ACC112 (cell line): ENCODE measurements at regions not wholly inside any gene's neighbourhood (a gene's known extent, or its start where the extent isn't known, plus 50 kb on each side); places are given as distances from the start of the nearest gene placed in this dataset.
A peak's percentile ranks its signal among the peaks of the same experiment; 100 is the strongest.
"Not testable (repeated sequence)": the region's sequence is repeated elsewhere in the genome, so short reads cannot be mapped to it uniquely, and the experiment has no call there.

Experiments used
- H2AFZ ChIP-seq: fragments of 200-600 bp; sonication (generic); one replicate; pipeline ENCODE4 v1.6.0; 2017; ENCODE audit warnings: antibody characterized with exemption, low read length; ENCODE audit not compliant: unreplicated experiment
- H3K27ac ChIP-seq: fragments of 200-600 bp; sonication (generic); 2 replicates; pipeline ENCODE4 v1.5.1; 2014; ENCODE audit warnings: low read depth, mild to moderate bottlenecking, antibody characterized with exemption, low read length, moderate library complexity
- H3K27me3 ChIP-seq: fragments of 200-600 bp; sonication (generic); 2 replicates; pipeline ENCODE4 v1.6.1; 2014; ENCODE audit warnings: mild to moderate bottlenecking, antibody characterized with exemption, low read length, moderate library complexity, mixed read lengths; ENCODE audit not compliant: insufficient read depth
- H3K36me3 ChIP-seq: fragments of 200-600 bp; sonication (generic); 2 replicates; pipeline ENCODE4 v1.6.1; 2016; ENCODE audit warnings: mild to moderate bottlenecking, antibody characterized with exemption, low read length, moderate library complexity, mixed read lengths; ENCODE audit not compliant: insufficient read depth
- H3K4me1 ChIP-seq: fragments of 200-600 bp; sonication (generic); one replicate; pipeline ENCODE4 v1.6.1; 2016; ENCODE audit warnings: low read length, mixed read lengths; ENCODE audit not compliant: insufficient read depth, unreplicated experiment, control insufficient read depth
- H3K4me3 ChIP-seq: fragments of 200-600 bp; sonication (generic); 2 replicates; pipeline ENCODE4 v1.5.1; 2014; ENCODE audit warnings: mild to moderate bottlenecking, low read depth, low read length
- H3K79me2 ChIP-seq: fragments of 200-600 bp; sonication (generic); one replicate; pipeline ENCODE4 v1.6.0; 2016; ENCODE audit warnings: low read length; ENCODE audit not compliant: control insufficient read depth, unreplicated experiment, insufficient read depth

- Histone ChIP-seq H3K4me1 (no peaks in the 10 kb centered on the region), H2AFZ (no peak overlapping the region), H3K27ac (no peak overlapping the region), H3K4me3 (no peak overlapping the region), H3K27me3 (no peaks in the 10 kb centered on the region), H3K79me2 (no peaks in the 10 kb centered on the region), H3K36me3 (no peaks in the 10 kb centered on the region)
These were observed 108.6 kb downstream of the ZMAT1 start for GRCh38 chrX:101823236-101823635.

GRCh38 chrX:101817739-101818138 is 114.1 kb downstream of the ZMAT1 start:
- H2AFZ ChIP-seq, H3K4me1 ChIP-seq, H3K79me2 ChIP-seq, H3K27ac ChIP-seq, H3K4me3 ChIP-seq, H3K36me3 ChIP-seq, H3K27me3 ChIP-seq: not testable (repeated sequence)

DNA sequence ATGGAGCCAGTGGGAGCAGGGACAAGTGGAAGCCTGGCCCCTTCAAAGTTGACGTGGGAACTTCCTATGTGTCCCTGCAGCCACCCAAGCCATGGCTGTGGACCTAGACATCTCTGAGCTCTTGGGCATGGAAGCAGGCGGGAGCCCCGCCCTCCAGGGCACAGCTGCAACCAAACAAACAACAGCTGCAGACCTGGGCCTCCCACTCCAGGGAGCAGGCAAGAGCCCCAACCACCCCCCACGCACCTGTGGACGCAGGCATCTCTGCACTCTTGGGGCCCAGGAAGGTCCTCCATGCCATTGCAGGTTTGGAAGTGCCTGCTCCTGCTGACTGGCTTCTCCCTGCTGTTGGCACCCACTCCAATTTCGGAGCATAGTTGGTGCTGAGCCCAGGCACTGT is 118.6 kb downstream of the ZMAT1 start:
- Histone ChIP-seq H3K36me3 (no peaks in the 10 kb centered on the region), H3K27me3 (no peaks in the 10 kb centered on the region), H3K79me2 (no peaks in the 10 kb centered on the region), H2AFZ (no peak overlapping the region), H3K4me3 (no peak overlapping the region), H3K27ac (no peak overlapping the region), H3K4me1 (no peaks in the 10 kb centered on the region)

GRCh38 chrX:101803451-101803850 is 128.4 kb downstream of the ZMAT1 start:
- Histone ChIP-seq H3K27me3 (no peaks in the 10 kb centered on the region), H3K4me1 (no peaks in the 10 kb centered on the region), H3K36me3 (no peaks in the 10 kb centered on the region), H3K4me3 (no peak overlapping the region), H3K27ac (no peak overlapping the region), H2AFZ (no peak overlapping the region), H3K79me2 (no peaks in the 10 kb centered on the region)

- Histone ChIP-seq H3K27ac (no peak overlapping the region), H3K4me3 (peak overlapping the region; percentile 46), H2AFZ (peak overlapping the region; percentile 38), H3K27me3 (no peaks in the 10 kb centered on the region), H3K79me2 (no peaks in the 10 kb centered on the region), H3K36me3 (no peaks in the 10 kb centered on the region), H3K4me1 (peaks cover 6% of the 10 kb centered on the region)
These were observed 132.4 kb downstream of the ZMAT1 start for GRCh38 chrX:101799387-101799786.

GRCh38 chrX:101787934-101788333 is 128.3 kb upstream of the ARMCX2 start:
- no peaks in the 10 kb centered on the region for H3K79me2 ChIP-seq
- H3K36me3 ChIP-seq: no peaks in the 10 kb centered on the region
- H3K4me3 ChIP-seq: no peak overlapping the region
- H3K4me1 ChIP-seq: peaks cover 7% of the 10 kb centered on the region
- no peak overlapping the region for H2AFZ ChIP-seq
- no peak overlapping the region for H3K27ac ChIP-seq
- no peaks in the 10 kb centered on the region for H3K27me3 ChIP-seq

DNA sequence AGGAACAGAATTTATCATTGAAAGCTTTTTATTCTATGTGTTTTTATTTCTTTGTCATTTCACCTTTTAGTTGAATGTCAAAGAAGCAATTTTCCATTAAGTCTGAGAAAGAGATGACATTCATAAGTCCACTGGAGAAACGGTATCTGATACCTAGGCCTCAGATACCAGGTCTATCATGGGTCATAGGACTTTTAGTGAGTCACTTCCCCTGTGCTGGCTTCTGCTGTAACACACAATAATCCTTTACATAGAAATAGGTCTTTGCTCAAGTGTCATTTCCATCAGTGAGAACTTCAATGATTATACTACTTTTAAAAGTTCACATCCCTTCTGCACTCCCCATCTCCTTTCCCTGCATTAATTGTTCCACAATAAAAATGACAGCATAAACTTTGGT is 125.5 kb upstream of the ARMCX2 start:
- Histone ChIP-seq H3K4me3 (no peak overlapping the region), H2AFZ (no peak overlapping the region), H3K27me3 (no peaks in the 10 kb centered on the region), H3K27ac (no peak overlapping the region), H3K36me3 (no peaks in the 10 kb centered on the region), H3K4me1 (peaks cover 9% of the 10 kb centered on the region), H3K79me2 (no peaks in the 10 kb centered on the region)

DNA sequence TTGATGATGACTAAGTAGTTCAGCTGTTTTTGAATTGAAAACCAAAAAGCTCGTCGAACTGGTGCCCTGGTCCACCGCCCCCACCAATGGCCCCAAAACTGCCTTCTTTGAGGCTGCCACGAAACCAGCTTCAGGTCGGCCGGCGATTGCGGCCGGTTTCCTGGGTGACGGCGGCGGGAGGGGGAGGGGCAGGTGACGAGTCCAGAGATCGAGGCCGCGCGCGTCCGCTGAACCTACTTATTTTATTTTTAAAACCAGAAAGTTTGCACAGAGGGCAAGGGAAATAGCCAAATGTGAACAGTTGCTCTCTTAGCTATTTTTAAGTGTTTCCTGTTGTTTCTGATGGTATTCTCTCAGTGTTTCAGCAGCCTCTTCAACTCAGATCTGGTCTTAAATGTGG is 120.8 kb upstream of the ARMCX2 start:
- H3K4me3 ChIP-seq, H3K36me3 ChIP-seq, H3K27ac ChIP-seq, H3K27me3 ChIP-seq, H3K79me2 ChIP-seq, H2AFZ ChIP-seq, H3K4me1 ChIP-seq: not testable (repeated sequence)

GRCh38 chrX:101774340-101774739 is 114.7 kb upstream of the ARMCX2 start:
- no peak overlapping the region for H3K4me3 ChIP-seq
- no peak overlapping the region for H2AFZ ChIP-seq
- H3K36me3 ChIP-seq: no peaks in the 10 kb centered on the region
- no peaks in the 10 kb centered on the region for H3K27me3 ChIP-seq
- no peak overlapping the region for H3K27ac ChIP-seq
- H3K4me1 ChIP-seq: no peaks in the 10 kb centered on the region
- no peaks in the 10 kb centered on the region for H3K79me2 ChIP-seq

GRCh38 chrX:101764538-101764937 is 104.9 kb upstream of the ARMCX2 start:
- H3K27ac ChIP-seq: no peak overlapping the region
- H3K4me1 ChIP-seq: peaks cover 14% of the 10 kb centered on the region
- H3K79me2 ChIP-seq: no peaks in the 10 kb centered on the region
- no peak overlapping the region for H3K4me3 ChIP-seq
- no peaks in the 10 kb centered on the region for H3K36me3 ChIP-seq
- H3K27me3 ChIP-seq: no peaks in the 10 kb centered on the region
- no peak overlapping the region for H2AFZ ChIP-seq

DNA sequence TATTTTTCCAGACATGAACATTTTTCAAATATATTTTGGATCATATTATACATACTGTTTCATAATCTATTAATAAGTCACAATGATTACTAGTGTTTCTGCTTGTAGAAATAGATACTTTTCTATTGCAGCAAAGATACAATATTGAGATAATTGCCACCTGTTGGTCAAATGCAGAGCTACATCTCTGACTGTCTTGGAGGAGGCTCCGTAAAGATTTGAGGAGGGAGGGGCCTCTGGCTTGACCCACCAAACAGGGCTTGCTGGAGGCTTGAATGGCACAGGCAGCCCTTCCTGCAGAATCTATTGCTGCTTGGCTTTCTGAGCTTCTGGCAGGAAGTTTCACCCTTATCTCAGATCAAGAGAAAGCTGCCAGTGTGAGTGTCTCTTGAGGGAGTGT is 99.3 kb upstream of the ARMCX2 start:
- Histone ChIP-seq H3K27me3 (no peaks in the 10 kb centered on the region), H3K27ac (no peak overlapping the region), H3K4me1 (peaks cover 14% of the 10 kb centered on the region), H2AFZ (peak overlapping the region; percentile 50), H3K36me3 (no peaks in the 10 kb centered on the region), H3K4me3 (no peak overlapping the region), H3K79me2 (no peaks in the 10 kb centered on the region)

DNA sequence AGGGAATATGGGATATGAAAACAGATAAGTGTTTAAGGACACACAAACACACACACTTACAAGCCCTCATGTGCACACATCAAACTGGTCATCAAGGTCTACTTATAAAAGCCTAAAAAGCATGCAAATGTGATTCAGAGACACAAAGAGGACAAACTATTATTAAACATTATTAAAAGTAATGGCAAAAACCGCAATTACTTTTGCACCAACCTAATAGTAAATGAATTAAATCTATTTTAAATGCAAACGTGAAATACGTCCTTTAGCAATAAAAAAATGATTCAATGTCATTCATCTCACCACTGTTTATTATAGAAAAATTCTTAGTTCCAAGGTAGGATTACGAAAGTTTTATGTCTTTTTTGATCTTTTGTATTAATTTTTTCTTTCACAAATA is 91.1 kb upstream of the ARMCX2 start:
- Histone ChIP-seq H3K4me1 (peaks cover 23% of the 10 kb centered on the region), H3K27me3 (no peaks in the 10 kb centered on the region), H2AFZ (no peak overlapping the region), H3K79me2 (no peaks in the 10 kb centered on the region), H3K4me3 (no peak overlapping the region), H3K27ac (no peak overlapping the region), H3K36me3 (no peaks in the 10 kb centered on the region)
